AG10803 (cell line): ENCODE measurements at regions not wholly inside any gene's neighbourhood (a gene's known extent, or its start where the extent isn't known, plus 50 kb on each side); places are given as distances from the start of the nearest gene placed in this dataset.

Experiments used
- DNase-seq: peaks from one replicate; pipeline ENCODE4 v3.0.0; 2010; ENCODE audit warnings: low read depth
- H3K4me3 ChIP-seq: 2 replicates; pipeline ENCODE4 v1.5.1; 2011; ENCODE audit warnings: mild to moderate bottlenecking, low read length, control low read depth
- TF ChIP-seq, protein P1 (sequence below): conservative IDR thresholded peaks from 2 replicates; pipeline ENCODE4 v1.5.1; 2011; ENCODE audit warnings: mild to moderate bottlenecking, low read length, control low read depth, inconsistent platforms

DNA sequence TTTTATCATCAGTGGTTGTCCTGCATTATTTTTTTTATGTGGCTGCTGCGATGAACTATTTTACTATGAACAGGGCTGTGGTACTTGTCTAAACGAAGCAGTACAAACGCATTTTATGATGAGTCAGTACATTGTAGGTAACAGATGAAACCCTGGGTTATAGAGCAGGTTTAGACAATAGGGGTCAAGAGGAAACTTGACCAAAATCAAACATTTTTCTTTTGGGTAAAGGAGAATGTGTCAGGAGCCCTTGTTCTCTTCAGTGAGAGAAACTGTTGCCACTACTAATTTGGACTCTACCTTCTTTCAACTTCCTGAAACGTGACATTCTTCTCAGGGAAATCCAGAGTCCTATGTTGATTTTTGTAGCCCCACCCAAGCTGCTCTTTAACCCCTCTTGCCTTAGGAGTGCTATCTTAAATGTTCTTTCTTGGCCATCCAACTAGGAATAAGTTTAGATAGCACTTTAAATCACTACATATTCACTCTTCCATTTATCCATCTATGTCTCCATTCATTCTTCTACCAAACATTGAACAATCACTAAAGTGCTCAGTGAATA, 415.8 kb upstream of the NR3C2 start:
- TF ChIP-seq, protein P1, sequence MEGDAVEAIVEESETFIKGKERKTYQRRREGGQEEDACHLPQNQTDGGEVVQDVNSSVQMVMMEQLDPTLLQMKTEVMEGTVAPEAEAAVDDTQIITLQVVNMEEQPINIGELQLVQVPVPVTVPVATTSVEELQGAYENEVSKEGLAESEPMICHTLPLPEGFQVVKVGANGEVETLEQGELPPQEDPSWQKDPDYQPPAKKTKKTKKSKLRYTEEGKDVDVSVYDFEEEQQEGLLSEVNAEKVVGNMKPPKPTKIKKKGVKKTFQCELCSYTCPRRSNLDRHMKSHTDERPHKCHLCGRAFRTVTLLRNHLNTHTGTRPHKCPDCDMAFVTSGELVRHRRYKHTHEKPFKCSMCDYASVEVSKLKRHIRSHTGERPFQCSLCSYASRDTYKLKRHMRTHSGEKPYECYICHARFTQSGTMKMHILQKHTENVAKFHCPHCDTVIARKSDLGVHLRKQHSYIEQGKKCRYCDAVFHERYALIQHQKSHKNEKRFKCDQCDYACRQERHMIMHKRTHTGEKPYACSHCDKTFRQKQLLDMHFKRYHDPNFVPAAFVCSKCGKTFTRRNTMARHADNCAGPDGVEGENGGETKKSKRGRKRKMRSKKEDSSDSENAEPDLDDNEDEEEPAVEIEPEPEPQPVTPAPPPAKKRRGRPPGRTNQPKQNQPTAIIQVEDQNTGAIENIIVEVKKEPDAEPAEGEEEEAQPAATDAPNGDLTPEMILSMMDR: no peak

DNA sequence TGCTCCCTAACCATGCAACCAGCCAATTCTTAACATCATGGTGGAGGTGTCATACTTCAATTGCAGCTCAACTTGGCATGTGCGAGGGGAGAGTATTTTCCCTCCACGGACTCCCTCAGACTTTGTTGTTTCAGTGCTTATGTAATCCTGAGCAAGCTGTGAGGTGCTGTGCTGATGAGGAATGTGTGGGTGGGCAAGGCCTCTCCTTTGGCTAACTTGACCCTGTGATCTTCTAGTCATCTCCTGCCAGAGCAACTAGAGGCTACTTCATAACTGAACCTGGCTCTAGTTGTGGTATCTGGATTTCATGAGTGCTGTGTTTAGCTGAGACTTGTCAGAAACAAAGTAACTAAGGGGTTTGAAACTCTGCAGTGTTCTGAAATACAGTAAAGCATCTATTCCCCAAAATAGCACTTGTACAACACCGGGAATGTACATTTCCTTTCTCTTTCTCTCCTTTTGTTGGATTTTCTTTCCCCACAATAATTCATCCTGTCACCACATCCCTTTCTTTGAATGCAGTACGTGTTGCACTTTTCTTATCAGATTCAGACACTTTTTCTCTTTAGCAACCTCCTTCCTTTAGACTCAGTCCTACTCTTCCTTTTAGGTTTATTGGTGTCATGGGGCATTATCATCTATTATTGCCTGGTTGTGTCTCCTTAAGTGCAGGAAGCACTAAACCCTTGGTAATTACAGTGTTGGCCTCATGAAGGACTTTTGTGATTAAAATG, 415.2 kb upstream of the NR3C2 start:
- no peak for DNase-seq
- TF ChIP-seq, protein P1: no peak

More for the DNA sequence above, 415.8 kb upstream of the NR3C2 start:
- DNase-seq: no peak
- H3K4me3 ChIP-seq: no peak overlapping the region

DNA sequence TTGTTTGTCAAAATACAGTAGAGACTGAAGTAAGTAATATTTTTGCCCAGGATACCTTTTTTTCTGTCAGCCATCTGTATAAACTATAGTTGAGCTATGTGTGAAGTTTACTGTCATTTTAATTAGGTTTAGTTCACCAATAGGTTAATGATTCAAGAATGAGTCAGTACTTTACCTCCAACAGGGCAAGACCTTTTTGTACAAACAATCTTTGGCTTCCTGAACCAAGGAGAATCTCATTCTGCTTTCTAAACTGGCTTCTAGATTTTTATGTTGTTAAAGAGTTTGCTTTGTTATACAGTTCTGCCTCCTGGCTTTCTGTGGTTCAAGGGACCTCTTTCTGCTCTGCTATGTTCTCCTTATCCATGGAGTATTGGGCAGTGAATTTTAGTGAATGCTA, 412.0 kb upstream of the NR3C2 start:
- TF ChIP-seq, protein P1: no peak
- no peak for DNase-seq
- no peak overlapping the region for H3K4me3 ChIP-seq

More for the DNA sequence above, 415.2 kb upstream of the NR3C2 start:
- no peak overlapping the region for H3K4me3 ChIP-seq

DNA sequence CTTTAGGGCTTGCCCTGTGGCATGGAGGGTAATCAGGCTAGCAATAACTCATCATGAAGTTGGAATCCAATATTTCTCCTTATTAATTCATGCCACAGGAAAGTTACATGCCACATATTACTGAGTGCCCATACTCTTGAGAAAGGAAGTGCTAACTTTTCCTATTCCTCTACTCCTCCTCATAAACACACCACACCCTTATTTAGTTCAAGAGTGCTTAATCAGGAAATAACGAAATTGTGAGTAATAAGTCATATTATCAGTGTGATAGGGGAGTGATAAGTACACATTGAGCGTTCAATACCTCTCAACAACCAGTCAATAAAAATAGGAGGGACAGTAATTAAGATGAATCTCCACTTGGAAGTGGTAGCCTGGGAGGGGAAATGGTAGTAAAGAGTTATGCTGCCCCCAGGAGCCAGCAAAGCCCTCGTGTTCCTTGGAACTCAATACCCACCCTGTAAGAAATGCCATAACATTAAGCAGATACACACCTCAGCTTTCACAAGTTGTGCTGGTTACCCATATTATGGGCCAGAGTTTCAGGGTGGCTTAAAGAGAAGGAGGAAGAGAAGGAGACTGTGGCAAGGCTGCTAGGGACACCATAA, 410.0 kb upstream of the NR3C2 start:
- no peak overlapping the region for H3K4me3 ChIP-seq
- DNase-seq: no peak
- TF ChIP-seq, protein P1: no peak

DNA sequence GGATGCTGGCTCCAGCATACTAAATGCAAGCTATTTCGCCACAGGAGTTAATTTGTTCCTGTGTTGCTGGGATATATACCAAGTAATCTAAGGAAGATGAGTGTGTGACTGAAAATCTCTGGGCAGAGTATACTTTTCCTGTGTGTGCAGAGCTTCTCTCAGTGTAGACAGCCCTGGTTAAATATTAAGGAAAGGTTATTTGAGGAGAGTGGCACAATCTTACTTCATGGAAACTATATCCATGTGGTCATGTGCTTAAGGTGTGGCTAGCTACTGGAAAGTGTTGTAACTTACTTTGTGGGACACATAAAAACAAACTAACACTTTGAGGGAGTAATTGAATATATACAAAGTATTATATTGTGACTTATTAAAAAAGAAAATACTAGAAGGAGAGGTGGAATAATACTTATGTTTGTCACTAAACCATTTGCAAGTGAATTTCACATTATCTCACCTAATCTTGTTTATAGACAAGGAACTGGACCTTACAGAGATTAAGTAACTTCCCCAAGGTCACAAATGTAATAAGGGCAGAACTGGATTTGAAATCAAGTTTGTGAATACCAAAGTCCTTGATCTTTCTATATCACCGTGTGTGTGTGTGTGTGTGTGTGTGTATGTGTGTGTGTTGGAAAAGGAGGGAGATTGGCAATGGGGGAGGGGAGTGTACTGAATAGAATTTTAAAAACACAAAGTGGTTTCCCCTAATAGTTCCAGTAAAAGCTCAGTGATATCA, 408.2 kb upstream of the NR3C2 start:
- no peak for DNase-seq
- TF ChIP-seq, protein P1: no peak
- no peak overlapping the region for H3K4me3 ChIP-seq

DNA sequence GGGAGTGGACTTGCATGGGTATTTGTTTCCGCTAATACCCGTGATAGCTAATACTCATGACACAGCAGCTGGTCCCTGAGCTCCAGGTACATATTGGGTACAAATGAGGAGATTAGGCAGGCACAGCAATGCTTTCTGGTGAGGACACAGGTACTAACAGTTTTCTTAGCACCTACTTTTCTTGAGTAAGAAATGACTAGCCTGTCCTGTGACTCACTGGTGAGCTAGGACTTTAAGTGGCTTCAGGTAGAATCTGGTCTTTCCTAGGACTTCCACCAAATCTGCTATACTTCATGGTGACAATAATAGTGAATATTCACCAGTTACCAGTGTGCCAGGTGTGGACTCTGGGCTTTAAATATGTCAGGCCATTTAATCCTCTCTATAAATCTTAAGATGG, 407.4 kb upstream of the NR3C2 start:
- DNase-seq: no peak
- TF ChIP-seq, protein P1: no peak
- no peak overlapping the region for H3K4me3 ChIP-seq
